Gastroesophageal sphincter (tissue), 3 donors: ENCODE measurements at regions not wholly inside any gene's neighbourhood (a gene's known extent, or its start where the extent isn't known, plus 50 kb on each side); places are given as distances from the start of the nearest gene placed in this dataset.

Experiments
- POLR2A ChIP-seq, 2 donors: fragments of 450-650 bp; IDR thresholded peaks; one replicate each; pipeline ENCODE4 v1.6.1; 2017; ENCODE audit warnings: antibody characterized with exemption in 2 of 2, mild to moderate bottlenecking in 2 of 2, moderate library complexity in 1 of 2
- TF ChIP-seq, protein P1 (sequence below), 4 experiments: fragments of 200-600 bp in 2 of 4; fragments of 450-650 bp in 2 of 4; sonication (generic) in 1 of 4; IDR thresholded peaks; one replicate each; pipeline ENCODE4 v1.5.1; 2017 to 2019; ENCODE audit warnings: antibody characterized with exemption in 4 of 4, mild to moderate bottlenecking in 2 of 4, moderate library complexity in 2 of 4

GRCh38 chr1:190908246-190908645, 430.6 kb upstream of the BRINP3 start:
- TF ChIP-seq, protein P1, sequence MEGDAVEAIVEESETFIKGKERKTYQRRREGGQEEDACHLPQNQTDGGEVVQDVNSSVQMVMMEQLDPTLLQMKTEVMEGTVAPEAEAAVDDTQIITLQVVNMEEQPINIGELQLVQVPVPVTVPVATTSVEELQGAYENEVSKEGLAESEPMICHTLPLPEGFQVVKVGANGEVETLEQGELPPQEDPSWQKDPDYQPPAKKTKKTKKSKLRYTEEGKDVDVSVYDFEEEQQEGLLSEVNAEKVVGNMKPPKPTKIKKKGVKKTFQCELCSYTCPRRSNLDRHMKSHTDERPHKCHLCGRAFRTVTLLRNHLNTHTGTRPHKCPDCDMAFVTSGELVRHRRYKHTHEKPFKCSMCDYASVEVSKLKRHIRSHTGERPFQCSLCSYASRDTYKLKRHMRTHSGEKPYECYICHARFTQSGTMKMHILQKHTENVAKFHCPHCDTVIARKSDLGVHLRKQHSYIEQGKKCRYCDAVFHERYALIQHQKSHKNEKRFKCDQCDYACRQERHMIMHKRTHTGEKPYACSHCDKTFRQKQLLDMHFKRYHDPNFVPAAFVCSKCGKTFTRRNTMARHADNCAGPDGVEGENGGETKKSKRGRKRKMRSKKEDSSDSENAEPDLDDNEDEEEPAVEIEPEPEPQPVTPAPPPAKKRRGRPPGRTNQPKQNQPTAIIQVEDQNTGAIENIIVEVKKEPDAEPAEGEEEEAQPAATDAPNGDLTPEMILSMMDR (IDR thresholded peaks at IDR 0.05): no peak
- TF ChIP-seq POLR2A (IDR thresholded peaks at IDR 0.05): no peak
